GM21381 (cell line): ENCODE measurements at regions not wholly inside any gene's neighbourhood (a gene's known extent, or its start where the extent isn't known, plus 50 kb on each side); places are given as distances from the start of the nearest gene placed in this dataset.

Experiments used
- ATAC-seq: cut with Tn5 transposase; IDR thresholded peaks from one replicate; pipeline ENCODE4 v1.9.1; 2021; ENCODE audit warnings: mild to moderate bottlenecking, moderate library complexity; ENCODE audit not compliant: unreplicated experiment

DNA sequence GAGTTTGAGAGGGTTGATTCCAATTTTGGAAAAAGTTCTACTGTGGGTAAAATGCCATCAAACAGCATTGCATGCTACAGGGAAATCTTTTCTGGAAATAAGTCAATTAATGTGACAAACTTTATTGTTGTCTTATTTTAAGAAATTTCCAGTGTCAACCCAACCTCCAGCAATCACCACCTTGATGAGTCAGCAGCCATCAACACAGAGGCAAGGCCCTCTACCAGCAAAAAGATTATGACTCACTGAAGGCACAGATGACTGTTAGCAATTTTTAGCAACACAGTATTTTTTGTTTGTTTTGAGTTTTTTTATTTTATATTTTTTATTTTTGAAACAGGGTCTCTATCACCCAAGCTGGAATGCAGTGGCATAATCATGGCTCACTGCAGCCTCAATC is 165.4 kb upstream of the C1QTNF7 start:
- no peak for ATAC-seq

DNA sequence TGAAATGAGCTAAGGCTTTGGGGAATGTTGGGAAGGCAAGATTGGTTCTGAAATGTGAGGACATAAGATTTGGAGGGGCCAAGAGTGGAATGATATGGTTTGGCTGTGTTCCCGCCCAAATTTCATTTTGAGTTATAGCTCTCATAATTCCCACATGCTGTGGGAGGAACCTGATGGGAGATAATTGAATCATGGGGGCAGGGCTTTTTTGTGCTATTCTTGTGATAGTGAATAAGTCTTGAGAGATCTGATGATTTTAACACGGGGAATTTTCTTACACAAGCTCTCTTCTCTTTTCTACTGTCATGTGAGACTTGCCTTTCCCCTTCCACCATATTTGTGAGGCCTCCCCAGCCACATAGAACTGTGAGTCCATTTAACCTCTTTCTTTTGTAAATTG is 157.6 kb upstream of the C1QTNF7 start:
- ATAC-seq: no peak

GRCh38 chr4:15286041-15286440 is 141.8 kb upstream of the C1QTNF7 start:
- no peak for ATAC-seq

- ATAC-seq: no peak
These were observed 136.7 kb upstream of the C1QTNF7 start for GRCh38 chr4:15291122-15291521.

DNA sequence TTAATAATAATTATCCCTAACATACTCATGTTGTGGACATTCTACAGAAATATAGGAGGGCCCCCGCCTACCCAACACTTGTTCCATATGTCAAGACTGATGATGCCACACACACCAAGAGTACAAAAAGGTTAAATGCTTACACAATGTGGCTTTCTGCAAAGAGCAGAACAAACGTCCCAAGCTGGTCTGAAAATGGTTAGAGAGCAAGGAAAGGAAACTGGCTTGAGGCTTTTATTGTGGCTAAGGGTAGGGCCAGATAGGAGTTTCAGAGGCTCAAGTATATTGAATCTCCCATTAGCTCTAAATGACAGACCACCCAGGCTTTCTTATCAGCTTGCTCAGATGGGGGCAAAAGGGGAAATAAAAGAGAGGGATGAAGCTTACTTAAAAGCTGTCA is 134.1 kb upstream of the C1QTNF7 start:
- ATAC-seq: no peak

- ATAC-seq: no peak
These were observed 133.6 kb upstream of the C1QTNF7 start for GRCh38 chr4:15294202-15294601.

DNA sequence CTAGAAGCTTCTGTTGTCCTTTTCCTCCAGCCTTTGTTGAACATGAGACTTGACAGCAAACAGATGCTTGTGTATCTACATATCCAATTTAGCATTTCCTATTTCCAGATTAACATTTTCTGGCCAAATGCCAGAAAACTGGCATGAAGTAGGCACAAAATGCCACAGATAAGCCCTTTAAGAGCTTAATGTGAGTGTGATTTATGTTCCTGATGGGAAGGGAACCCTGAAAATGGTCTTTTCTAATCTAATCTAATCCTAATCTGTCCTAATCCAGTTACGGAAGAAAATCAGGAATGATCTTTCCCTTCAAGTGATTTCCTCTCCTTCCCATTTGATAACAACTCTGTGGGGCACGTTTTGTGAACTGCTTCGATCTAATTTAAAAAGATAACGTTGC is 133.0 kb upstream of the C1QTNF7 start:
- no peak for ATAC-seq

- no peak for ATAC-seq
These were observed 132.2 kb upstream of the C1QTNF7 start for GRCh38 chr4:15295421-15296162.

DNA sequence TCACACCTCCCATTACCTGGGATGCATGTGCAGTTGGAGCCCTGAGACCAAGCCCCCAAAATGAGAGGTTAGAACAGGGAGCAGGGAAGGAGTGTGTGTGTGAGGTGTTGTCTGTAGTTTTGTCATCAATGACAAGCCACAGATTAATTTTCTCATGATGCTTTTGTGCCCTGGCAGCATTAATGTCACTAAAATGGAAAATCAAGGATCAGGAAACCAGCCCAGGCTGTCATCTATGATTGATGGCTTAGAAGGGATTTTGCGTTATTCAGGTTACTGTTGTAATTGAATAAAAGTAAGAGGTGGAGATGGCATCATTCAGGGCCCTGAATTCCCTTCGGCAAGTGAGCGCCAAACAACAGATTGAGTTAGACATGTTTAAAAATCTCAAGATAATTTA is 130.5 kb upstream of the C1QTNF7 start:
- ATAC-seq: no peak

- ATAC-seq: no peak
These were observed 128.2 kb upstream of the C1QTNF7 start for GRCh38 chr4:15299627-15300026.

GRCh38 chr4:15303052-15303641 is 124.7 kb upstream of the C1QTNF7 start:
- no peak for ATAC-seq

DNA sequence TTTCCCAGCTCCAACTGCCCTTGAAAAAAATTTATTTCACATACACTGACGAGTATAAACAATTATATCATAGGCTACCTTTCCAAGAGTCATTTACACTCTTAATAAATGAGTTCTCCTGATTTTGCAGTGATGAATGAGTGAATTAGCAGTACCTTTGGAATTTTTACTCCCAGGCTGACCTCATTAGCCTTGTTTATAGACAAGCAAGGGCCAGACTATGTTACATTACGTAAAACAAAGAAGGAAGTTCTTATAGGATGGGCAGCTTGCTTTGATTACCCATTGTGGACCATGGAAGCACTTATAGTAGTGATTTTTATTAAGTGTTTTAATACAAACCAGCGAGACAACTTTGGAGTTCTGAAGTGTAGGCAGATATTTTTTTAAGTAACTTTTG is 112.9 kb upstream of the C1QTNF7 start:
- ATAC-seq: no peak

- no peak for ATAC-seq
These were observed 110.6 kb upstream of the C1QTNF7 start for GRCh38 chr4:15317246-15317645.

GRCh38 chr4:15318621-15319348 is 109.0 kb upstream of the C1QTNF7 start:
- no peak for ATAC-seq

DNA sequence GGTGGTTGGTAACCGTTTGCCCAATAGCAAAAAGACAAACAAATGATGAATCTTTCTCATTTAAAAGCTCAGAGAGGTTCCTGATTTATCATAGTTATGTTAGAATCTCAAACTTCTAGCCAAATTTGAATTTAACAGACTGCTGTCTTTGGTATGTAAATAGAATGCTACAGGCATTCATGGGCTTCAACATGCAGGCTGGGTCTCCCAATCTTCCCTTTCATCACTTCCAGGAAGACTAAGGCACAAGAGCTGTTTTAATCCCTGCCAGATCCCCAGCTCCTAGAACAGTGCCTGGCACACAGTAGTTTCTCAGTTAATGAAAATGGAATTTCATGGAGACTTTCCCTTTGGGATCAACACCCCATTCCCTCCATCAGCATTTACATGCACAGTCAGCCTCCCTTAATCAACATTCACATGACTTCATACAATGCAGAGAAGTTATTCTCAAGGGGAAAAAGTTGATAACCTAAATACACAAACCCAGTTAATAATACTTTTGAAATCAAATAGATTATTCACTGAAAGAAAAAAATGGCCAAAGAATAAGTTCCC is 107.6 kb upstream of the C1QTNF7 start:
- ATAC-seq: no peak

DNA sequence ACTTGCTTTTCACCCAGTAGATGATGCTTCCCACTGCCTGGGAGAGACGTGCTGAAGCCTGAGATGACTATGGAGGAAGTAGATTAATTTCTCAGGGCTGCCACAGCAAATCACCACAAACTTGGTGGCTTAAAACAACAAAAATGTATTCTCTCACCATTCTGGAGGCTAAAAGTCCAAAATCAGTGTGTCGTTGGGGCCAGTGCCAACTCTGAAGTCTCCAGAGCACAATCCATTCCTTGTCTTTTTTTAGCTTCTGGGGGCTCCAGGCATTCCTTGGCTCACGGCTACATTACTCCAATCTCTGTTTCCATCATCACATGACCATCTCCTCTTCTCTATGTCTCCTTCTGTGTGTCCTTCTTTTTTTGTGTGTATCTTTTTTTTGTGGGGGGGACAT is 105.8 kb upstream of the C1QTNF7 start:
- no peak for ATAC-seq

- ATAC-seq: no peak
These were observed 101.8 kb upstream of the C1QTNF7 start for GRCh38 chr4:15325987-15326386.

GRCh38 chr4:15327311-15328298 is 100.2 kb upstream of the C1QTNF7 start:
- no peak for ATAC-seq

GRCh38 chr4:15331930-15332329 is 95.9 kb upstream of the C1QTNF7 start:
- no peak for ATAC-seq

- no peak for ATAC-seq
These were observed 95.5 kb upstream of the C1QTNF7 start for GRCh38 chr4:15332377-15332776.
